H4 (cell line): ENCODE measurements at regions not wholly inside any gene's neighbourhood (a gene's known extent, or its start where the extent isn't known, plus 50 kb on each side); places are given as distances from the start of the nearest gene placed in this dataset.

Experiments
- DNase-seq: peaks from one replicate; pipeline ENCODE4 v3.0.0-alpha.2; 2015; ENCODE audit warnings: low spot score

GRCh38 chr13:107573184-107573583 is 642.2 kb downstream of the LIG4 start:
- no peak for DNase-seq

GRCh38 chr13:107572156-107572555 is 643.2 kb downstream of the LIG4 start:
- no peak for DNase-seq

GRCh38 chr13:107568181-107568580 is 647.2 kb downstream of the LIG4 start:
- DNase-seq: no peak

GRCh38 chr13:107563099-107563925 is 652.0 kb downstream of the LIG4 start:
- DNase-seq: no peak

- DNase-seq: no peak
These were observed 653.1 kb downstream of the LIG4 start for GRCh38 chr13:107562203-107562602.

- DNase-seq: no peak
These were observed 660.9 kb downstream of the LIG4 start for GRCh38 chr13:107554460-107554859.

- DNase-seq: no peak
These were observed 661.5 kb downstream of the LIG4 start for GRCh38 chr13:107553838-107554237.

GRCh38 chr13:107551521-107551920 is 663.8 kb downstream of the LIG4 start:
- DNase-seq: no peak

GRCh38 chr13:107548338-107548737 is 667.0 kb downstream of the LIG4 start:
- no peak for DNase-seq

GRCh38 chr13:107545946-107546502 is 669.3 kb downstream of the LIG4 start:
- no peak for DNase-seq

- DNase-seq: no peak
These were observed 680.8 kb downstream of the LIG4 start for GRCh38 chr13:107534548-107534947.

- DNase-seq: no peak
These were observed 683.5 kb downstream of the LIG4 start for GRCh38 chr13:107531816-107532215.

GRCh38 chr13:107531180-107531579 is 684.2 kb downstream of the LIG4 start:
- no peak for DNase-seq

- DNase-seq: no peak
These were observed 686.3 kb downstream of the LIG4 start for GRCh38 chr13:107529035-107529434.

- no peak for DNase-seq
These were observed 696.6 kb downstream of the LIG4 start for GRCh38 chr13:107518780-107519179.

GRCh38 chr13:107518292-107518691 is 697.0 kb downstream of the LIG4 start:
- no peak for DNase-seq

- DNase-seq: no peak
These were observed 698.8 kb downstream of the LIG4 start for GRCh38 chr13:107516517-107516916.

GRCh38 chr13:107512551-107512950 is 702.8 kb downstream of the LIG4 start:
- DNase-seq: no peak

GRCh38 chr13:107497661-107498060 is 717.7 kb downstream of the LIG4 start:
- DNase-seq: no peak

GRCh38 chr13:107493266-107493665 is 722.1 kb downstream of the LIG4 start:
- no peak for DNase-seq

- DNase-seq: no peak
These were observed 732.6 kb downstream of the LIG4 start for GRCh38 chr13:107482688-107483087.

GRCh38 chr13:107480130-107480529 is 735.2 kb downstream of the LIG4 start:
- DNase-seq: no peak

- no peak for DNase-seq
These were observed 737.5 kb downstream of the LIG4 start for GRCh38 chr13:107477772-107478379.
